Glomerular endothelial cell (primary cell): ENCODE measurements at regions not wholly inside any gene's neighbourhood (a gene's known extent, or its start where the extent isn't known, plus 50 kb on each side); places are given as distances from the start of the nearest gene placed in this dataset.

ENCODE experiments used
- DNase-seq: peaks from one replicate; pipeline ENCODE4 v3.0.0-alpha.2; 2011; ENCODE audit warnings: low read depth, low spot score; ENCODE audit errors: extremely low read depth

GRCh38 chr16:6114691-6115090 is 1017.1 kb upstream of the EEF2KMT start:
- DNase-seq: no peak

- DNase-seq: no peak
Observed at GRCh38 chr16:6113749-6114148, 1016.2 kb upstream of the EEF2KMT start.

GRCh38 chr16:6112700-6113099 is 1015.1 kb upstream of the EEF2KMT start:
- DNase-seq: no peak

GRCh38 chr16:6111390-6111789 is 1013.8 kb upstream of the EEF2KMT start:
- no peak for DNase-seq

GRCh38 chr16:6110346-6110745 is 1012.8 kb upstream of the EEF2KMT start:
- no peak for DNase-seq

- no peak for DNase-seq
Observed at GRCh38 chr16:6106061-6106460, 1008.5 kb upstream of the EEF2KMT start.

- no peak for DNase-seq
Observed at GRCh38 chr16:6105115-6105514, 1007.5 kb upstream of the EEF2KMT start.

- no peak for DNase-seq
Observed at GRCh38 chr16:6104428-6104827, 1006.8 kb upstream of the EEF2KMT start.

GRCh38 chr16:6103561-6103960 is 1006.0 kb upstream of the EEF2KMT start:
- no peak for DNase-seq

- DNase-seq: no peak
Observed at GRCh38 chr16:6099102-6099501, 1001.5 kb upstream of the EEF2KMT start.

GRCh38 chr16:6096931-6097670 is 999.5 kb upstream of the EEF2KMT start:
- DNase-seq: no peak

GRCh38 chr16:6095414-6095813 is 997.8 kb upstream of the EEF2KMT start:
- DNase-seq: no peak

GRCh38 chr16:6091021-6091420 is 993.4 kb upstream of the EEF2KMT start:
- no peak for DNase-seq

GRCh38 chr16:6081320-6081976 is 983.9 kb upstream of the EEF2KMT start:
- DNase-seq: no peak

GRCh38 chr16:6076631-6077030 is 979.0 kb upstream of the EEF2KMT start:
- DNase-seq: no peak

GRCh38 chr16:6068063-6068462 is 970.5 kb upstream of the EEF2KMT start:
- no peak for DNase-seq

- no peak for DNase-seq
Observed at GRCh38 chr16:6066652-6067051, 969.1 kb upstream of the EEF2KMT start.

GRCh38 chr16:6063526-6063925 is 965.9 kb upstream of the EEF2KMT start:
- DNase-seq: no peak

GRCh38 chr16:6059671-6060070 is 962.1 kb upstream of the EEF2KMT start:
- no peak for DNase-seq

- DNase-seq: no peak
Observed at GRCh38 chr16:6057821-6058220, 960.2 kb upstream of the EEF2KMT start.

- DNase-seq: no peak
Observed at GRCh38 chr16:6048017-6048416, 950.4 kb upstream of the EEF2KMT start.

GRCh38 chr16:6047325-6047724 is 949.7 kb upstream of the EEF2KMT start:
- no peak for DNase-seq
